ENCODE measurements at regions not wholly inside any gene's neighbourhood (a gene's known extent, or its start where the extent isn't known, plus 50 kb on each side); places are given as distances from the start of the nearest gene placed in this dataset.

DNA sequence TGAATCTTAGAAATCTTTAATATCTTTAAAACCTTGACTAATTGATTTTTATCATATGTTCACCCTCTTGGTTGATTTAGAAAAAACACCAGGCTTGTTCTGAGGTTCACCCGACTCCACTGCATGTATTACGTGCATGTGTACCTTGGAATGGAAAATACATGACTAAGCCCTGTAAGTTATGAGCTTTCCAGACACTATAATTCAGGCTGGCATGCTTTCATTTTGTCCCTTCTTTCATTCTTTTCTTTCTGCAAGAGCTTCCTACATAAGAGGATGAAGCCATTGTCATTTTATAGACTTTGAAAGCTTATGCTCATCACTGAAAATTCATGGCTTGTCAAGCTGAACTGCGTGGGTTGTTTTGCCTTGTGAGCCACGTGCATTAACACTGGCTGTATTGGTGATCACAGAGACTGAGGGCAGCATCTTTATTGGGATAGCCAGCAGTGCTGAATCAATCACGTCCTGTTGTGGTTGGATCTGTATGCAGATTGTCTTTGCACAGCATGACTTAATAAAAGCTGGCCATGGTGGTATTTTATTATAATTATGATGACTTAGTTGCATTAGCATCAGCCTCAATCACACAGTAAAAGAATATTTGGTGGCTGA is 141.9 kb downstream of the SLIT2 start:
- H3K4me1 ChIP-seq (ENCODE audit: insufficient read depth), result no peaks in the 10 kb centered on the region
- DNase-seq (ENCODE audit: extremely low spot score), result no peak
- WGBS, result 67% methylated on average over 5 of the region's 5 CpGs
- H3K36me3 ChIP-seq (ENCODE audit: insufficient read depth), result no peaks in the 10 kb centered on the region
- H3K4me3 ChIP-seq (ENCODE audit: low read depth, low read length), result no peak overlapping the region
- no peak overlapping the region for H3K27ac ChIP-seq (ENCODE audit: low read depth)

DNA sequence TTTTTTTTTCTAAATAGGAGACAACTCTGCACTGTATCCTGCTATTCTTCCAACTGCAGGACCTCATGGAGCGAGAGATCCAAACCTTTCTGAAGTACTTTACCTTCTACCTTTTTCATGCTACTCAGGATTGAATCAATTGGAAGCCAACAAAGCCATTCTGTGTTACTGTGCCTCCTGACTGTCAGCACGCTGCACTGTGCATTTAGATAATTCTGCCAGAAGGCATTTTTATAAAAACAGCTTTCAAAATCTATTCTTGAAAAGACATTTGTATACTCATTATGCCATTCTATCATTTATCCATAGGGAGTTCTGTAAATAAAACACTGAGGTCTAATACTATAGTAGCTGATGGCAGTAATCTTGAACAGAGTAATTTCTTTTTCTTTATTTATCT is 142.8 kb downstream of the SLIT2 start:
- Histone ChIP-seq H3K4me3 (ENCODE audit: low read depth, low read length) (no peak overlapping the region), H3K27ac (ENCODE audit: low read depth) (no peak overlapping the region), H3K4me1 (ENCODE audit: insufficient read depth) (no peaks in the 10 kb centered on the region), H3K36me3 (ENCODE audit: insufficient read depth) (no peaks in the 10 kb centered on the region)
- 97% methylated on average over 2 of the region's 2 CpGs for WGBS
- no peak for DNase-seq (ENCODE audit: extremely low spot score)

DNA sequence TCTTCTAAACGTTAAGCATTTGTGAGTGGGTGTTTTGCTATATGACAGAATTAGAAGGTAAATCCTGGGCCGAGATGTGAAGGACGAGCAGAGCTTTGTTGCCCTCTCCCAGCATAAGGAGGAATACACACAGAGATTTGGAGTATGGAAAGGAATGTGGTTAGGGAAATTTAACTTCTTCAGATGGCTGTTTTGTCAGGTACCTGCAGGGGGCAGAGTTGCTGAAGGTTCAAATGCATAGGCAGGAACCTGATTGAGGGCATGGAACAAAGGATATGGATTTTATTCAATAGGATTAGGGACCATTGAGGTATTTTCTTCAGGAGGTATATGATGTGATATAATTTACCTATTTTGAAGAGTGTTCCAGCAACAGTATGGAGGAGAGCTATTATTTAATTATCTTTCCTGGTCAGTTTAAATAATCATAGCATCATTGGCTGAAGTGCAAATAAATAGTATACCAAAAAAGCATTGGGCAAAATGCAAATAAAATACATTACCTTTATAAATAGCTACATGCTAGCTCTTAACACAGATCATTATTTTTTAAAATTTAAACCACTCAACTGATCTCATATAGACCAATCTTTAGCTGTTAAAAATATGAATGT is 143.6 kb downstream of the SLIT2 start:
- Histone ChIP-seq H3K4me3 (ENCODE audit: low read depth, low read length) (no peak overlapping the region), H3K36me3 (ENCODE audit: insufficient read depth) (no peaks in the 10 kb centered on the region), H3K4me1 (ENCODE audit: insufficient read depth) (no peaks in the 10 kb centered on the region), H3K27ac (ENCODE audit: low read depth) (no peak overlapping the region)
- DNase-seq (ENCODE audit: extremely low spot score), result no peak
- WGBS, result 60% methylated on average over 3 of the region's 3 CpGs

DNA sequence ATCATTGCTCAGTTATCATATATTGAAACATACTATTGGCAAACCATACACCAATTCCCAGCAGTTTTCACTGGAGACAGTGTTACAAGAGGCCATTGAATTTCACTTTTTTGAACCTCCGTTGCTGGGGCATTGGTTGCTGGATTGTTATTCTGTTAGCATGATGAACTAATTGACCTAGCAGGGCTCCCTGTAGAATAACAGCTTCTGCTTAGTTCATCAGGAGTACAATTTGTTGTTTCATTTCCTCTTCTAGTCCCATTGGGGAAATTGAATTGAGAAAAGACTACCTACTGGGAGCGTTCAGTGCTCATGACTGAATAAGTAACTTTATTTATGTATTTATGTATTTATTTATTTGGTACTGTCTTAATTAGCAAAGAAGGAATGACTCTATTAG is 151.6 kb downstream of the SLIT2 start:
- H3K27ac ChIP-seq (ENCODE audit: low read depth), result no peak overlapping the region
- H3K4me1 ChIP-seq (ENCODE audit: insufficient read depth), result no peaks in the 10 kb centered on the region
- WGBS, result 60% methylated on average over 2 of the region's 2 CpGs

DNA sequence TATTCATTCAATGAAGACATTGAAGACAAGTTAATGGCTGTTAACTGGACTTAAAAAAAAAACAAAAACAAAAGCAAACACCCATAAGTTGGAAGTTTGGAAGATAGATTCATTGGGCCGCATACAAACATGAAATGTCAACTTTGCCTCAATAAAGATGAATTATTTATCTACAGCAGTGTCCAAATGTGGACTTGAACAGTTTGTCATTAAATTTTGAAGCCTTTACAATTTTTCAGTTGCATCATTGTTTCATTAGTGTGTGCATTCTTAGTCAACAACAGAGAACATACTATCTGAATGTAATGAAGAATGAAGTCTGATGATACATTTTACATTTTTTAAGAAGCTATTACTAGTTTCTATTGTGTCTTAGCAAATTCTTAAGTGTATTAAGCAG is 152.1 kb downstream of the SLIT2 start:
- WGBS, result 87% methylated on average over 1 of the region's 1 CpG
- Histone ChIP-seq H3K4me3 (ENCODE audit: low read depth, low read length) (no peak overlapping the region), H3K4me1 (ENCODE audit: insufficient read depth) (no peaks in the 10 kb centered on the region), H3K27ac (ENCODE audit: low read depth) (no peak overlapping the region), H3K36me3 (ENCODE audit: insufficient read depth) (no peaks in the 10 kb centered on the region)
- DNase-seq (ENCODE audit: extremely low spot score), result no peak

More for the DNA sequence above, 151.6 kb downstream of the SLIT2 start:
- Histone ChIP-seq H3K4me3 (ENCODE audit: low read depth, low read length) (no peak overlapping the region), H3K36me3 (ENCODE audit: insufficient read depth) (no peaks in the 10 kb centered on the region)
- no peak for DNase-seq (ENCODE audit: extremely low spot score)

DNA sequence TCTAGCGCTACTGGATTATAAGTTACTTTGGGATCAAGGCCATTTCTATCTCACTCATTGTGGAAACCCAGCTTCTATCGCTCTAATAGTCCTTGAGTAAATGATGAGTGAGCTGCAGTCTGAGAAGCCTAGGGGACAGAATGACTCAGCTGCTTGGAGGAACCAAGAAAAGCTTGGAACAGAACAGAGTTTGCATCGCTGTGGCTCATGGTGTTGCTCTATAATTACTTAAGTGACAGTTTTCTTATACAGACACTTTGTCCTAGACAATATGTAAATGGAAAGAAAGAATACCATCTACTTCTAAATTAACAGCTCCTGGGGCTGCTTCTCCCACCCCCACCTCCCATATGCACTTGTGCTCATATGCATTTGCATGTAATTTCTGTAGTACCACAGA is 156.9 kb downstream of the SLIT2 start:
- Histone ChIP-seq H3K4me1 (ENCODE audit: insufficient read depth) (no peaks in the 10 kb centered on the region), H3K4me3 (ENCODE audit: low read depth, low read length) (no peak overlapping the region), H3K36me3 (ENCODE audit: insufficient read depth) (no peaks in the 10 kb centered on the region), H3K27ac (ENCODE audit: low read depth) (no peak overlapping the region)
- 71% methylated on average over 3 of the region's 3 CpGs for WGBS
- no peak for DNase-seq (ENCODE audit: extremely low spot score)

DNA sequence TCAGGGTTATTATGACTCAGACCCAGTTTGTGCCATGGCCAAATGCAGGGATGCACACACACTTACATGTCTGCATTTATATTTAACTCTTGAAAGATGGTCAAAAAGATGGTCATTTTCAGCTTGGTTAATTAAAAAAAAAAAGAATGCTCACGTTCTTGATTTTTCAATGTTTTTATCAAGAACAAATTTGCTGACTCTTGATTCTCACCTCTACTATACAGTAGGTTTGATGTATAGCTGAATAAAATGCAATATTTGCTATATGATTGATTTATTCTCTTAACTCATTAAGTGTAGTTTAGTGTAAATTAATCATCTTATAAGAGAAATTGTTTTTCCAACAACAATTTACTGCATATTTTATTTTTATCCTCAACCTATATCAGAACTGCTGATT is 160.4 kb downstream of the SLIT2 start:
- no peaks in the 10 kb centered on the region for H3K36me3 ChIP-seq (ENCODE audit: insufficient read depth)

DNA sequence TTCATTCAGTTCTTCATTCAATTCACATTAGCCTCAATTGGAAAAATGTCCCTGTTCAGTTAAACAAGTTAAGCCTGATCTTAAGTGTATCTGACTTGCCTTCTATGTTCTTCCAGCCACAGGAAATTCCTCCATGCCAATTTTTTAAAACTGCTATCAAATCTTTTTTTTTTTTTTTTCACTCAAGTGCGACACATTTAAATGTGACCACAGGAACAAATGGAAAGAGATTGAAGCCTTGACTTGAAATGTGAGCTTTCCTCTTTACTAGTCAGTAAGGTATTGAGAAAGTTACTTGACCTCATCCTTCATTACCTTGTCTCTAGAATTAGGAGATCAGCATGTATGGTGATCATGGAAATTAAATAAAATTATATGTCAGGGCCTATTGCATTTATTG is 165.1 kb downstream of the SLIT2 start:
- no peak overlapping the region for H3K27ac ChIP-seq (ENCODE audit: low read depth)
- H3K36me3 ChIP-seq (ENCODE audit: insufficient read depth), result no peaks in the 10 kb centered on the region
- no peaks in the 10 kb centered on the region for H3K4me1 ChIP-seq (ENCODE audit: insufficient read depth)
- H3K4me3 ChIP-seq (ENCODE audit: low read depth, low read length), result no peak overlapping the region
- no peak for DNase-seq (ENCODE audit: extremely low spot score)
- 92% methylated on average over 1 of the region's 1 CpG for WGBS

More for the DNA sequence above, 160.4 kb downstream of the SLIT2 start:
- Histone ChIP-seq H3K4me1 (ENCODE audit: insufficient read depth) (no peaks in the 10 kb centered on the region), H3K27ac (ENCODE audit: low read depth) (no peak overlapping the region), H3K4me3 (ENCODE audit: low read depth, low read length) (no peak overlapping the region)
- no peak for DNase-seq (ENCODE audit: extremely low spot score)
- 76% methylated on average over 1 of the region's 1 CpG for WGBS

DNA sequence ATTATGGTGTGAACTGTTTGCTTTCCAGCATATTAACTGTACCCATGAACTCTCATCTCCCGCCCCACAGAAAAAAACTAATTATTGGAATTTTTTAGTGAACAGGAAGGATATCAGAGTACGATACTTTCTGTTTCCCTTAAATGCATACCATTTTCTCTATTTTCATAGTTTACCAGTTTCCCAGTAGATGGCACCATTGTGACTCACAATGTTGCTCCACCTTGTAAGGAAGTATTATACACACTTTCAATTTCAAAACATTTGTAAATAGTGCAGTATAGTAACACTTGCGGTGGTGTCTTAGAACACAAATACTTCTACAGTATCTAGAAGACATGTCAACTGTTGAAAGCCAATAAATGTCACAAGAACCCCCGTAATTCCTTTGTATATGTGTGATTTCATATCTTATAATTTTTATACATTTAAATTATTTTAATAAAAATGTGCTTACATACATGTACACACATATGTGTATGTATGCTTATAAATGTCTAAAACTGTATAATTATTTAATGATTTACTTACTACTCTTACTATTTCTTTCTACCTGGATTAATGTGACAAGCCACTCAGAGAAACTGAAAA is 167.3 kb downstream of the SLIT2 start:
- DNase-seq (ENCODE audit: extremely low spot score), result no peak
- 11% methylated on average over 4 of the region's 4 CpGs for WGBS
- no peaks in the 10 kb centered on the region for H3K36me3 ChIP-seq (ENCODE audit: insufficient read depth)
- H3K4me3 ChIP-seq (ENCODE audit: low read depth, low read length), result peak overlapping the region; percentile 31
- no peak overlapping the region for H3K27ac ChIP-seq (ENCODE audit: low read depth)
- H3K4me1 ChIP-seq (ENCODE audit: insufficient read depth), result no peaks in the 10 kb centered on the region

DNA sequence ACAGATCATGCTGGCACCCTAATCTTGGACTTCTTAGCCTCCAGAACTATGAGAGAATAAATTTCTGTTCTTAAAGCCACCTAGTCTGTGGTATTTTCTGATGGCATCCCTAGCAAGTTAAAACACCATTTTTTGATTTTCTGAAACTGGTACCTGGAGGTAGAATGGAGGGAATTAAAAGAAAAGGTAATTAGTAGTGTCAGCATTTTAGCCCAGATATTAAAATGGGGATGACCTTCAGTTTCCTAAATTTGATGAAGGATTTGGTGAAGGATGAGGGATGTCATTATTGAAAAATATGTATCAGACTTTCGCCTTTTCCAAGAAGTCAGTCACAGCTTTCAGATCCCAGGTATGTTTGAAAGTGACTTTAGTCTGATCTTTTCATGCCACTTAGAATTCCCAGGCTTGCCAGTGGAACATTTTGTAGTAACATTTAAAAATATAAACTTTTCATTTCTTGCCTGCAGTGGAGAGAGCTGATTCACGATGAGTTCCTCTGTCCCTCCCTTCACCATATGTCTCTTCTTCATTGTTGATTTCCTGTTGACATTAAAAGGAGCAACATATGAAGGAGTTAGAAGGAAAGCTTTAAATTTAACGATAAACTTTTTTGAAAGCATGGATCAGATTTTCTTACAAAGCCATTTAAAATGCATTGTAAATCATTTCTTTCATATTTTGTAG is 169.4 kb downstream of the SLIT2 start:
- WGBS, result 55% methylated on average over 3 of the region's 3 CpGs
- Histone ChIP-seq H3K27ac (ENCODE audit: low read depth) (no peak overlapping the region), H3K4me1 (ENCODE audit: insufficient read depth) (no peaks in the 10 kb centered on the region), H3K36me3 (ENCODE audit: insufficient read depth) (no peaks in the 10 kb centered on the region), H3K4me3 (ENCODE audit: low read depth, low read length) (no peak overlapping the region)
- DNase-seq (ENCODE audit: extremely low spot score), result no peak

DNA sequence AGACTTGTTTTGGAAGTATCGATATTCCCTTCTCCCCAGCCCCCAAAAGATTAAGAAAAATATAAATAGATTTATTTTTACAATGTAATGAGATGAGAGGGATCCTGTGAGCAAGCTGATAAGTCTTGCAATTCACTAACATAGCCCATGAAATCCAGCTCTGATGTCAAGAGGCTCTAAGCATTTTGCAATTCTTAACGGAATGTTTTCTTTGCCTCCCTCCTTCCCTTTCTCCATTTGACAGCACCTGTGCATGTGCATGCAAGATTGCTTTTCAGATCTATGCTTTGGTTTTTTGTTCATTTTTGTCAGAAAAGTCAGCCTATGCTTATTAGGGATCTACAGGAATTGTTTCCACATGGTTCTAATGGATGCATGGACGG is 169.9 kb downstream of the SLIT2 start:
- DNase-seq (ENCODE audit: extremely low spot score), result no peak
- WGBS, result 55% methylated on average over 3 of the region's 3 CpGs
- Histone ChIP-seq H3K4me1 (ENCODE audit: insufficient read depth) (no peaks in the 10 kb centered on the region), H3K36me3 (ENCODE audit: insufficient read depth) (no peaks in the 10 kb centered on the region), H3K4me3 (ENCODE audit: low read depth, low read length) (no peak overlapping the region), H3K27ac (ENCODE audit: low read depth) (no peak overlapping the region)

DNA sequence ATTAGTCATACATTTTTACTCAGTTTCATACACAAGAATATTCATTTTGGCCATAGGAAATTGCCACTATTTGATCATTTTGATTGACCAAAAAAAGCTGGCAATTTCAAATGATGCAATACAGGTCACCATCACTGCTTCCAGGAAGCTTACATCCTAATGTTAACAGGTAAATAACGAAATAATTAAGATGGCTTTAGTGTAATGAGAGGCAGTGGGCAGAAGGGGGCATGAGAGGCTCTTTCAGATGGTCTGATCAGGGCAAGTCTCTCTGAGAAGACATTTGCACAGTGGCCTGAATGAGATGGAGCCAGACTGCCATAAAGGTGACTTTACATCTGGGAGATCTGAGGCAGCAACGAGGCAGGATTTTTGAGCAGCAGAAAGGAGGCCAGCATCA is 170.7 kb downstream of the SLIT2 start:
- H3K27ac ChIP-seq (ENCODE audit: low read depth), result no peak overlapping the region
- no peak overlapping the region for H3K4me3 ChIP-seq (ENCODE audit: low read depth, low read length)
- H3K36me3 ChIP-seq (ENCODE audit: insufficient read depth), result no peaks in the 10 kb centered on the region
- WGBS, result 40% methylated on average over 2 of the region's 2 CpGs
- H3K4me1 ChIP-seq (ENCODE audit: insufficient read depth), result no peaks in the 10 kb centered on the region
- DNase-seq (ENCODE audit: extremely low spot score), result no peak

DNA sequence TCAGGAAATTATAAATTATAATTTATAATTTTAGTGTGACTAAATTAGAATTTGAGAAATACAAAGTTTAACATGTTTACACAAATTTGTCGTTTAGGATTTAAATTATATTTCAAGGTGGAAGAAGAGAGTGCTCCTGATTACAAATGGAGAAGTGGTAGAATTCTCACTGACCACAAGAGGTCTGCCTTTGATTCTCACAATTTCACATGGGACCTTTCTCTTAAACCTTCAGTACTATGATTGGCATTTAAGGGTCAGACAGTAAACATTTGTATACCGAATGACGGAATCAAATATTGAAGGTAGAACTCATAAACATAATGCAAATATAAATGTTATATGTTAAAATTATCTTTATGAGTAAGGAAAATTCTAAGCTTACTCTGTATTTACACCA is 171.7 kb downstream of the SLIT2 start:
- no peak overlapping the region for H3K4me3 ChIP-seq (ENCODE audit: low read depth, low read length)
- H3K4me1 ChIP-seq (ENCODE audit: insufficient read depth), result no peaks in the 10 kb centered on the region
- DNase-seq (ENCODE audit: extremely low spot score), result no peak
- WGBS, result 92% methylated on average over 3 of the region's 3 CpGs
- no peaks in the 10 kb centered on the region for H3K36me3 ChIP-seq (ENCODE audit: insufficient read depth)
- no peak overlapping the region for H3K27ac ChIP-seq (ENCODE audit: low read depth)

DNA sequence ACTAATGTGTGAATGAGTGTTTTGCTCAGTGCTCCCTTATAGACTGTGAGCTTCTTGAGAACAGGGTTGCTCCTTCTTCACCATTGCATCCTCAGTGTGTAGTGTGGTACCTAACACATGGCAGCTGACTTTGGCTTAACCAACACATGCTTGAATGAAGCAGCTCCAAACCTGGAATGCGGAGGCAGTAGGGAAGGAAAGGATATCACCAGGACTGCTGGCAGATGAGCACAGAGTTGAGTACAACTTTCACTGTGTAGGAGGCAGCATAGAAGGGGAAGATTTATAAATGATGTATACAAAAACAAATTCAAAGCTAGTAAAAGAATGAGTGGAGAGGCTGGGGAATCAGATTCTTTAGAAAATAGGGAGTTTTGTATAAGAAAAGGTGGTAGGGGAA is 174.3 kb downstream of the SLIT2 start:
- no peaks in the 10 kb centered on the region for H3K4me1 ChIP-seq (ENCODE audit: insufficient read depth)
- 81% methylated on average over 1 of the region's 1 CpG for WGBS
- H3K27ac ChIP-seq (ENCODE audit: low read depth), result no peak overlapping the region
- H3K4me3 ChIP-seq (ENCODE audit: low read depth, low read length), result no peak overlapping the region
- DNase-seq (ENCODE audit: extremely low spot score), result no peak
- H3K36me3 ChIP-seq (ENCODE audit: insufficient read depth), result no peaks in the 10 kb centered on the region
